Tibial nerve (tissue), 4 donors: ENCODE measurements at regions not wholly inside any gene's neighbourhood (a gene's known extent, or its start where the extent isn't known, plus 50 kb on each side); places are given as distances from the start of the nearest gene placed in this dataset.

Experiments used
- DNase-seq, 2 donors: peaks; one replicate each; pipeline ENCODE4 v3.0.0-alpha.2; 2019; ENCODE audit warnings: low spot score in 2 of 2
- H3K27ac ChIP-seq, 4 donors: fragments of 200-600 bp; sonication (generic) in 3 of 4; one replicate each; pipeline ENCODE4 v1.5.1; 2017 to 2019; ENCODE audit warnings: mild to moderate bottlenecking in 1 of 4
- H3K27me3 ChIP-seq, 2 donors: fragments of 200-600 bp; sonication (generic) in 1 of 2; one replicate each; pipeline versions ENCODE4 v1.5.1 to v1.6.0; 2017 to 2019
- H3K36me3 ChIP-seq, 3 donors: fragments of 200-600 bp; sonication (generic); one replicate each; pipeline ENCODE4 v1.5.1; 2018 to 2019
- H3K4me1 ChIP-seq, 4 donors: fragments of 200-600 bp; sonication (generic) in 3 of 4; one replicate each; pipeline ENCODE4 v1.5.1; 2017 to 2019
- H3K4me3 ChIP-seq, 4 donors: fragments of 200-600 bp; sonication (generic) in 3 of 4; one replicate each; pipeline ENCODE4 v1.5.1; 2017 to 2019; ENCODE audit warnings: mild to moderate bottlenecking in 1 of 4, moderate library complexity in 1 of 4
- H3K9me3 ChIP-seq, 4 donors: fragments of 200-600 bp; sonication (generic) in 3 of 4; one replicate each; pipeline ENCODE4 v1.5.1; 2017 to 2019
- EP300 ChIP-seq, 2 donors: sonication (generic); formaldehyde crosslinking; IDR thresholded peaks; one replicate each; pipeline ENCODE4 v1.6.1; 2017; ENCODE audit warnings: antibody characterized with exemption in 2 of 2, mild to moderate bottlenecking in 1 of 2
- POLR2A ChIP-seq, 2 donors: fragments of 450-650 bp; IDR thresholded peaks; one replicate each; pipeline ENCODE4 v1.6.1; 2017; ENCODE audit warnings: antibody characterized with exemption in 2 of 2, mild to moderate bottlenecking in 2 of 2, moderate library complexity in 2 of 2
- WGBS, 2 donors: methylation state at CpG; one replicate each; pipeline ENCODE4 v1.1.5; 2018; 5-methylcytosine and 5-hydroxymethylcytosine counted together
- TF ChIP-seq, protein P1 (sequence below), 5 experiments: fragments of 200-600 bp in 3 of 5; fragments of 450-650 bp in 2 of 5; sonication (generic) in 3 of 5; IDR thresholded peaks; one replicate each; pipeline ENCODE4 v1.5.1; 2016 to 2019; ENCODE audit warnings: antibody characterized with exemption in 5 of 5, mild to moderate bottlenecking in 3 of 5, moderate library complexity in 2 of 5

DNA sequence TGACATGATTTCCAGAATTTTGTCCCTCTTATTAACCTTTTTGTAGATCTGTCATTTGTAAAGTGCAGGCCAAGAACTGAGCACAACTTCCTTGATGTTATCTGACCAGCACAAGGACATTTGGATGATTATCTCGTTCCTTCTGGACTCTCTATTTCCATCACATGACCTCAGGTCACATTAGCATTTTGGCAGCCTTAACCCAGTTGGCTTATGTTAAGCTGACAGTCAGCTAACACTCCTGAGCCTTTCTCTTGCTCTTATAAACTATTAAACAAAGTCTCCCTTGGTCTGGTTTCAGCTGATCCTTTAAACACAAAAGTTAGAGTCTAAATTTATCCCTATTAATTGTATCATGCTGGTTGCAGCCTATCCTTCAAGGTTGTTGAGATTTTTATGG lies 167.2 kb upstream of the RBBP8 start:
- TF ChIP-seq, protein P1, sequence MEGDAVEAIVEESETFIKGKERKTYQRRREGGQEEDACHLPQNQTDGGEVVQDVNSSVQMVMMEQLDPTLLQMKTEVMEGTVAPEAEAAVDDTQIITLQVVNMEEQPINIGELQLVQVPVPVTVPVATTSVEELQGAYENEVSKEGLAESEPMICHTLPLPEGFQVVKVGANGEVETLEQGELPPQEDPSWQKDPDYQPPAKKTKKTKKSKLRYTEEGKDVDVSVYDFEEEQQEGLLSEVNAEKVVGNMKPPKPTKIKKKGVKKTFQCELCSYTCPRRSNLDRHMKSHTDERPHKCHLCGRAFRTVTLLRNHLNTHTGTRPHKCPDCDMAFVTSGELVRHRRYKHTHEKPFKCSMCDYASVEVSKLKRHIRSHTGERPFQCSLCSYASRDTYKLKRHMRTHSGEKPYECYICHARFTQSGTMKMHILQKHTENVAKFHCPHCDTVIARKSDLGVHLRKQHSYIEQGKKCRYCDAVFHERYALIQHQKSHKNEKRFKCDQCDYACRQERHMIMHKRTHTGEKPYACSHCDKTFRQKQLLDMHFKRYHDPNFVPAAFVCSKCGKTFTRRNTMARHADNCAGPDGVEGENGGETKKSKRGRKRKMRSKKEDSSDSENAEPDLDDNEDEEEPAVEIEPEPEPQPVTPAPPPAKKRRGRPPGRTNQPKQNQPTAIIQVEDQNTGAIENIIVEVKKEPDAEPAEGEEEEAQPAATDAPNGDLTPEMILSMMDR (IDR thresholded peaks at IDR 0.05): no peak
- DNase-seq: no peak

DNA sequence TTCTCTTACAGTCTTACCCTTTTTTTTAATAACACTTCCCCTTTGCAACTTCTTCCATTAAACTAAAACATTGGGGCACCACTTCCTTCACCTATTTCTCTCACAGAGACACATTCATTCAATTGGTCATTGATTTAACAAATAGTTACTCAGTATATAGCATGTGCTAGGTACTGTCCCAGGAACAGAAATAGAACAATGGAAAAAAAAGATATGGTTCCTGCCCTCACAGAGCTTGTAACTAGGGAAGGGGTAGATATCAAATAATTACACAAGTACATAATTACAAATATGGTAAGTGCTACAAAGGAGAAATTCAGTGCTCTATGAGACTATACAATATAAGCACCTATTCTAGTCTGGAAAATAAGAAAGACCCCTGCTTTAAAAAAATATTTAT lies 165.5 kb upstream of the RBBP8 start:
- H3K27ac ChIP-seq: no peak overlapping the region
- H3K4me3 ChIP-seq: no peak overlapping the region
- H3K4me1 ChIP-seq: no peaks in the 10 kb centered on the region
- H3K9me3 ChIP-seq: peaks cover 0 to 11% (median 0%) of the 10 kb centered on the region in 4 donors
- no peak for TF ChIP-seq EP300 (IDR thresholded peaks at IDR 0.05)
- TF ChIP-seq, protein P1 (IDR thresholded peaks at IDR 0.05): no peak
- no peak for TF ChIP-seq POLR2A (IDR thresholded peaks at IDR 0.05)
- H3K36me3 ChIP-seq: no peaks in the 10 kb centered on the region
- no peak for DNase-seq
- no peaks in the 10 kb centered on the region for H3K27me3 ChIP-seq

More for the DNA sequence above, 167.2 kb upstream of the RBBP8 start:
- WGBS, 2 donors: 10 to 12% methylated on average over 1 of the region's 1 CpG
- Histone ChIP-seq H3K4me3 (no peak overlapping the region), H3K27me3 (no peaks in the 10 kb centered on the region), H3K4me1 (no peaks in the 10 kb centered on the region), H3K27ac (no peak overlapping the region), H3K9me3 (peaks cover 0 to 6% (median 0%) of the 10 kb centered on the region in 4 donors), H3K36me3 (no peaks in the 10 kb centered on the region)

DNA sequence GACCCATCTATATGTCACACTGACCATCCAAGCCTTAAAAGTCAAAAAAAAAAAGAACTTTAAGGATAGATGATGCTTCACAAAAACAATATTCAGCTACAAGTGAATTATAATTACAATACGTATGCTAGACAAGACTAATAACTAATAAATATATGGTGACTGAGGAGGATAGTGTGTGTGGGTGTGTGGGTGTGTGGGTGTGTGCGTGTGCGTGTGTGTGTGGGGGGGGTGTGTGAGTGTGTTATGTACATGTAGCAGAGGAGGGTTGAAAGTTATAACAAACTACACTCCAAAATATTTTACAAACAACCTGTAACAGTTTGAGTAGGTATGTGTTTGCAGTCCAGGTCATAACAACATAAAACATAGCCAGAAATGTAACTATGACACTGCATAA lies 159.2 kb upstream of the RBBP8 start:
- no peaks in the 10 kb centered on the region for H3K27me3 ChIP-seq
- H3K4me1 ChIP-seq: no peaks in the 10 kb centered on the region
- no peaks in the 10 kb centered on the region for H3K36me3 ChIP-seq
- 84 to 90% methylated on average over 3 of the region's 3 CpGs for WGBS, 2 donors
- peaks cover 0 to 7% (median 0%) of the 10 kb centered on the region in 4 donors for H3K9me3 ChIP-seq
- no peak for DNase-seq
- TF ChIP-seq POLR2A (IDR thresholded peaks at IDR 0.05) (no peak), EP300 (IDR thresholded peaks at IDR 0.05) (no peak)
- TF ChIP-seq, protein P1 (IDR thresholded peaks at IDR 0.05): no peak
- H3K4me3 ChIP-seq: no peak overlapping the region
- H3K27ac ChIP-seq: no peak overlapping the region

DNA sequence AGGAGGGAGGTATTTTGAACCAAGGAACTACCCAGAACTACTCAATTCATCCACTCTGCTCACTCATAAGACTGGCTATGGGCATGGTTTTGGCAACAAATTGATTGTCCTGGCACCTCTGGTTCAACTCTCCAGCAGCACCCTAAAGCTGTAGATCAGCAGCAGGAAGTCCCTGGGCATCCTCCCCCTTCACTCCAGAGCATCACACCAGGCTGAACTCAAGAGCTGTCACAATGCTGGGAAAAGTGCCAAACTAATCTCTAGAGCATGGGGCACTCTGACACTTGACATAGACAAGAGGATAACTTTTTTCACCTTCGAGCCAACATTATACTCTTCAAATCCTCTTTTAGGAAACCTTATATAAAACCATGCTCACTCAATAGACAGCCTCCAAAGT lies 154.1 kb upstream of the RBBP8 start:
- no peaks in the 10 kb centered on the region for H3K4me1 ChIP-seq
- WGBS, 2 donors: 48 to 57% methylated on average over 1 of the region's 1 CpG
- no peak for DNase-seq
- no peak for TF ChIP-seq EP300 (IDR thresholded peaks at IDR 0.05)
- TF ChIP-seq, protein P1 (IDR thresholded peaks at IDR 0.05): no peak
- TF ChIP-seq POLR2A (IDR thresholded peaks at IDR 0.05): no peak
- H3K9me3 ChIP-seq: peaks cover 0 to 5% (median 0%) of the 10 kb centered on the region in 4 donors
- no peaks in the 10 kb centered on the region for H3K36me3 ChIP-seq
- no peaks in the 10 kb centered on the region for H3K27me3 ChIP-seq
- H3K4me3 ChIP-seq: no peak overlapping the region
- H3K27ac ChIP-seq: no peak overlapping the region

DNA sequence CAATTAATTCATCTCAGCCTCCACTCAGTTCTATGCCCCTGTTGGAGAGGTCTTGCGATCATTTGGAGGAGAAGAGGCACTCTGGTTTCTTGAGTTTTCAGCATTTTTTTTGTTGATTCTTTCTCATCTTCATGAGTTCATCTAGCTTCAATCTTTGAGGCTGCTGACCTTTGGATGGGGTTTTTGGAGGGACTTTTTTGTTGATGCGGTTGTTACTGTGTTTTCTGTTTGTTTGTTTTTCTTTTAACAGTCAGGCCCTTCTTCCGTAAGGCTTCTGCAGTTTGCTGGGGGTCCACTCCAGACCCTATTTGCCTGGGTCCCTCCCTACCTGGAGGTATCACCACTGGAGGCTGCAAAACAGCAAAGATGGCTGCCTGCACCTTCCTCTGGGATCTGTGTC lies 149.9 kb upstream of the RBBP8 start:
- no peak for DNase-seq
- no peaks in the 10 kb centered on the region for H3K36me3 ChIP-seq
- TF ChIP-seq, protein P1 (IDR thresholded peaks at IDR 0.05): no peak
- TF ChIP-seq POLR2A (IDR thresholded peaks at IDR 0.05) (no peak), EP300 (IDR thresholded peaks at IDR 0.05) (no peak)
- WGBS, 2 donors: 87 to 95% methylated on average over 3 of the region's 3 CpGs
- no peak overlapping the region for H3K27ac ChIP-seq
- no peak overlapping the region for H3K4me3 ChIP-seq
- peaks cover 0 to 5% (median 0%) of the 10 kb centered on the region in 4 donors for H3K9me3 ChIP-seq
- no peaks in the 10 kb centered on the region for H3K4me1 ChIP-seq
- H3K27me3 ChIP-seq: no peaks in the 10 kb centered on the region
